HepG2 (cell line): ENCODE measurements at regions not wholly inside any gene's neighbourhood (a gene's known extent, or its start where the extent isn't known, plus 50 kb on each side); places are given as distances from the start of the nearest gene placed in this dataset.

Experiments used
- ATAC-seq: fragments of 200-7000 bp; cut with Tn5 transposase; 3 replicates; pipeline ENCODE4 v1.9.1; 2020; ENCODE audit warnings: mild to moderate bottlenecking, moderate library complexity
- BruUV-seq: library from RNA; stranded (reverse); fragments of 400-500 nt; replicated peaks from 2 replicates; lab custom pipeline; 2021; lab: Mats Ljungman, UMichigan
- CTCF ChIA-PET: fragments of 300-600 bp; formaldehyde crosslinking; extraction: SDS; loops from one replicate; lab custom pipeline; 2021; ENCODE audit warnings: low total read pairs, inconsistent platforms, low intra/inter-chr PET ratio; lab: Yijun Ruan, JAX
- POLR2A ChIA-PET: fragments of 350-600 bp; sonication (Branson Sonifier 250); formaldehyde crosslinking; loops from one replicate; lab custom pipeline; 2020; ENCODE audit warnings: antibody characterized with exemption, inconsistent platforms; lab: Yijun Ruan, JAX
- DNase-seq: peaks from one replicate; pipeline ENCODE4 v3.0.0-alpha.2; 2015; ENCODE audit warnings: low spot score
- FAIRE-seq: peaks from 3 replicates; lab custom pipeline; 2011; peaks lifted over from hg19 to GRCh38; lab: Jason Lieb, UNC
- H2AFZ ChIP-seq: one replicate; pipeline ENCODE4 v1.6.1; 2011; ENCODE audit warnings: low read length, inconsistent platforms
- H3K27ac ChIP-seq: fragments of 300-600 bp; 3 replicates; pipeline ENCODE4 v1.8.0; 2011; ENCODE audit warnings: mixed run types, mild to moderate bottlenecking, mixed read lengths, low read length, inconsistent platforms; ENCODE audit not compliant: insufficient read depth; ENCODE audit errors: extremely low read length
- H3K27me3 ChIP-seq, 2 experiments: fragments of 200-600 bp in 1 of 2; 2 replicates in 1 of 2; 3 replicates in 1 of 2; pipeline versions ENCODE4 v1.6.0 to v1.8.0; 2011; ENCODE audit warnings: low read length in 2 of 2, mild to moderate bottlenecking in 2 of 2, moderate library complexity in 2 of 2, inconsistent platforms in 1 of 2; ENCODE audit not compliant: insufficient read depth in 2 of 2, control insufficient read depth in 1 of 2
- H3K36me3 ChIP-seq, 2 experiments: fragments of 200-600 bp in 1 of 2; replicated peaks in 1 of 2; 2 replicates in 1 of 2; 3 replicates in 1 of 2; pipeline versions ENCODE4 v1.5.1 to v1.8.0; 2011; ENCODE audit warnings: low read length in 2 of 2, inconsistent platforms in 1 of 2; ENCODE audit not compliant: insufficient read depth in 2 of 2, control insufficient read depth in 1 of 2
- H3K4me1 ChIP-seq: 2 replicates; pipeline ENCODE4 v1.5.1; 2012; ENCODE audit warnings: low read length, inconsistent platforms; ENCODE audit not compliant: insufficient read depth
- H3K4me2 ChIP-seq: 2 replicates; pipeline ENCODE4 v1.6.0; 2011; ENCODE audit warnings: low read depth, low read length, inconsistent platforms
- H3K4me3 ChIP-seq, 3 experiments: fragments of 200-600 bp in 1 of 3; sonication (generic), shearing (Covaris generic) in 1 of 3; replicated peaks in 1 of 3; 2 replicates each; pipeline ENCODE4 v1.5.1; 2011 to 2016; ENCODE audit warnings: low read length in 3 of 3, inconsistent platforms in 2 of 3, low read depth in 2 of 3, mild to moderate bottlenecking in 2 of 3, control low read depth in 1 of 3, mixed read lengths in 1 of 3; ENCODE audit not compliant: insufficient read depth in 1 of 3
- H3K79me2 ChIP-seq: one replicate; pipeline ENCODE4 v1.6.1; 2011; ENCODE audit warnings: low read length, inconsistent platforms; ENCODE audit not compliant: insufficient read depth
- H3K9ac ChIP-seq: 2 replicates; pipeline ENCODE4 v1.6.0; 2011; ENCODE audit warnings: mild to moderate bottlenecking, low read depth, low read length, inconsistent platforms; ENCODE audit not compliant: insufficient read depth
- H3K9me3 ChIP-seq: 2 replicates; pipeline ENCODE4 v1.5.1; 2012; ENCODE audit warnings: mild to moderate bottlenecking, low read length
- H4K20me1 ChIP-seq: 2 replicates; pipeline ENCODE4 v1.6.0; 2011; ENCODE audit warnings: inconsistent platforms, mild to moderate bottlenecking, low read length, moderate library complexity; ENCODE audit not compliant: insufficient read depth
- CBX5 ChIP-seq: sonication (generic); formaldehyde crosslinking; IDR thresholded peaks from 2 replicates; pipeline ENCODE4 v1.4.0; 2020; ENCODE audit warnings: missing genetic modification reagents, borderline replicate concordance
- FOXO4 ChIP-seq: sonication (generic); formaldehyde crosslinking; conservative IDR thresholded peaks from 2 replicates; pipeline ENCODE4 v1.8.1; 2023; ENCODE audit warnings: missing genetic modification reagents
- RERE ChIP-seq: IDR thresholded peaks from 2 replicates; pipeline ENCODE4 v1.6.1; 2016; ENCODE audit warnings: low read depth, missing genetic modification reagents, missing compliant biosample characterization
- ZBTB20 ChIP-seq: sonication (generic); formaldehyde crosslinking; IDR thresholded peaks from 2 replicates; pipeline ENCODE4 v1.8.1; 2023; ENCODE audit warnings: missing genetic modification reagents, low read depth, mild to moderate bottlenecking, borderline replicate concordance
- ZBTB8A ChIP-seq: sonication (generic); formaldehyde crosslinking; IDR thresholded peaks from 2 replicates; pipeline ENCODE4 v1.4.0; 2020; ENCODE audit warnings: mild to moderate bottlenecking, low read depth, missing genetic modification reagents, borderline replicate concordance
- ZNF280D ChIP-seq: sonication (generic); formaldehyde crosslinking; IDR thresholded peaks from 2 replicates; pipeline ENCODE4 v1.5.1; 2020; ENCODE audit warnings: mild to moderate bottlenecking, missing genetic modification reagents
- ZNF768 ChIP-seq: sonication (generic); formaldehyde crosslinking; IDR thresholded peaks from 2 replicates; pipeline ENCODE4 v1.4.0; 2020; ENCODE audit warnings: missing genetic modification reagents
- WGBS: methylation state at CpG from one replicate; pipeline ENCODE4 v1.1.6; 2017; ENCODE audit warnings: low lambda C conversion rate; 5-methylcytosine and 5-hydroxymethylcytosine counted together
- in situ Hi-C: cut with HindIII; loops from 2 replicates; pipeline ENCODE4 v1.10.0; 2017; ENCODE audit warnings: low pct_unique_long_range_greater_than_20kb; ENCODE audit not compliant: extremely low pct_ligation_motif_present
- intact Hi-C: fragments of 100-400 bp; cut with micrococcal nuclease; formaldehyde crosslinking; loops from one replicate; pipeline ENCODE4 v1.10.0; 2022; ENCODE audit not compliant: unreplicated experiment
- TF ChIP-seq, protein P1 (sequence below): sonication (generic); formaldehyde crosslinking; IDR thresholded peaks from 2 replicates; pipeline ENCODE4 v1.4.0; 2020; ENCODE audit warnings: missing genetic modification reagents
- TF ChIP-seq, protein P2 (sequence below): sonication (generic); formaldehyde crosslinking; IDR thresholded peaks from 2 replicates; pipeline ENCODE4 v1.5.1; 2020; ENCODE audit warnings: missing genetic modification reagents, mild to moderate bottlenecking, borderline replicate concordance

- no peak for TF ChIP-seq RERE
- no peak for TF ChIP-seq CBX5 (CRISPR knock-in tag)
- TF ChIP-seq ZBTB20 (CRISPR knock-in tag) = no peak
- TF ChIP-seq, protein P1, sequence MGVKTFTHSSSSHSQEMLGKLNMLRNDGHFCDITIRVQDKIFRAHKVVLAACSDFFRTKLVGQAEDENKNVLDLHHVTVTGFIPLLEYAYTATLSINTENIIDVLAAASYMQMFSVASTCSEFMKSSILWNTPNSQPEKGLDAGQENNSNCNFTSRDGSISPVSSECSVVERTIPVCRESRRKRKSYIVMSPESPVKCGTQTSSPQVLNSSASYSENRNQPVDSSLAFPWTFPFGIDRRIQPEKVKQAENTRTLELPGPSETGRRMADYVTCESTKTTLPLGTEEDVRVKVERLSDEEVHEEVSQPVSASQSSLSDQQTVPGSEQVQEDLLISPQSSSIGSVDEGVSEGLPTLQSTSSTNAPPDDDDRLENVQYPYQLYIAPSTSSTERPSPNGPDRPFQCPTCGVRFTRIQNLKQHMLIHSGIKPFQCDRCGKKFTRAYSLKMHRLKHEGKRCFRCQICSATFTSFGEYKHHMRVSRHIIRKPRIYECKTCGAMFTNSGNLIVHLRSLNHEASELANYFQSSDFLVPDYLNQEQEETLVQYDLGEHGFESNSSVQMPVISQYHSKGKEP = no peak
- no peak for TF ChIP-seq ZNF768 (CRISPR knock-in tag)
- TF ChIP-seq ZBTB8A (CRISPR knock-in tag) = no peak
- TF ChIP-seq, protein P2, sequence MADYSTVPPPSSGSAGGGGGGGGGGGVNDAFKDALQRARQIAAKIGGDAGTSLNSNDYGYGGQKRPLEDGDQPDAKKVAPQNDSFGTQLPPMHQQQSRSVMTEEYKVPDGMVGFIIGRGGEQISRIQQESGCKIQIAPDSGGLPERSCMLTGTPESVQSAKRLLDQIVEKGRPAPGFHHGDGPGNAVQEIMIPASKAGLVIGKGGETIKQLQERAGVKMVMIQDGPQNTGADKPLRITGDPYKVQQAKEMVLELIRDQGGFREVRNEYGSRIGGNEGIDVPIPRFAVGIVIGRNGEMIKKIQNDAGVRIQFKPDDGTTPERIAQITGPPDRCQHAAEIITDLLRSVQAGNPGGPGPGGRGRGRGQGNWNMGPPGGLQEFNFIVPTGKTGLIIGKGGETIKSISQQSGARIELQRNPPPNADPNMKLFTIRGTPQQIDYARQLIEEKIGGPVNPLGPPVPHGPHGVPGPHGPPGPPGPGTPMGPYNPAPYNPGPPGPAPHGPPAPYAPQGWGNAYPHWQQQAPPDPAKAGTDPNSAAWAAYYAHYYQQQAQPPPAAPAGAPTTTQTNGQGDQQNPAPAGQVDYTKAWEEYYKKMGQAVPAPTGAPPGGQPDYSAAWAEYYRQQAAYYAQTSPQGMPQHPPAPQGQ = no peak
- no peak for TF ChIP-seq ZNF280D (CRISPR knock-in tag)
- no peak for TF ChIP-seq FOXO4 (CRISPR knock-in tag)
- WGBS = 42% methylated on average over 2 of the region's 2 CpGs
- intact Hi-C loops (no loop called here), in situ Hi-C loops (no loop called here)
- H3K9me3 ChIP-seq = no peaks in the 10 kb centered on the region
- CTCF ChIA-PET = no interaction called here
- no peaks in the 10 kb centered on the region for H4K20me1 ChIP-seq
- peaks cover 9% of the 10 kb centered on the region; the same call in 1 of the 2 replicates for H3K4me1 ChIP-seq
- no peak overlapping the region for H3K4me3 ChIP-seq
- no peaks in the 10 kb centered on the region; a peak in 1 of 5 replicates for H3K27me3 ChIP-seq
- POLR2A ChIA-PET = no interaction called here
- no peak overlapping the region for H2AFZ ChIP-seq
- no peak for ATAC-seq
- no peaks in the 10 kb centered on the region for H3K79me2 ChIP-seq
- H3K4me2 ChIP-seq = no peak overlapping the region
- no peaks in the 10 kb centered on the region for H3K36me3 ChIP-seq
- H3K27ac ChIP-seq = no peak overlapping the region
- H3K9ac ChIP-seq = no peak overlapping the region
- no peak for DNase-seq
- FAIRE-seq = no peak
- BruUV-seq = no TSS peak
These were observed 176.6 kb downstream of the KTN1 start for GRCh38 chr14:55756557-55756956.
